Left lung (tissue), 4 donors: ENCODE measurements at regions not wholly inside any gene's neighbourhood (a gene's known extent, or its start where the extent isn't known, plus 50 kb on each side); places are given as distances from the start of the nearest gene placed in this dataset.
"Not testable (repeated sequence)": the region's sequence is repeated elsewhere in the genome, so short reads cannot be mapped to it uniquely, and the experiment has no call there.

Experiments
- ATAC-seq: fragments of 200-7000 bp; cut with Tn5 transposase; one replicate; pipeline ENCODE4 v1.9.1; 2020; ENCODE audit warnings: moderate library complexity
- DNase-seq, 4 donors: peaks; one replicate each; pipeline ENCODE4 v3.0.0-alpha.2; 2013 to 2020
- H3K27ac ChIP-seq, 2 donors: fragments of 200-600 bp; sonication (generic) in 1 of 2; one replicate each; pipeline versions ENCODE4 v1.5.0 to v1.8.0; 2020 to 2021
- H3K27me3 ChIP-seq, 2 donors: fragments of 200-600 bp; sonication (generic) in 1 of 2; one replicate each; pipeline versions ENCODE4 v1.5.0 to v1.8.0; 2020 to 2021
- H3K36me3 ChIP-seq, 2 donors: fragments of 200-600 bp; sonication (generic) in 1 of 2; one replicate each; pipeline versions ENCODE4 v1.5.0 to v1.8.0; 2020 to 2021
- H3K4me1 ChIP-seq, 2 donors: fragments of 200-600 bp; one replicate each; pipeline ENCODE4 v1.8.0; 2021
- H3K4me3 ChIP-seq, 2 donors: fragments of 200-600 bp; sonication (generic) in 1 of 2; one replicate each; pipeline versions ENCODE4 v1.5.0 to v1.8.0; 2020 to 2021; ENCODE audit warnings: mild to moderate bottlenecking in 1 of 2
- H3K9me3 ChIP-seq, 2 donors: fragments of 200-600 bp; sonication (generic) in 1 of 2; one replicate each; pipeline versions ENCODE4 v1.5.0 to v1.8.0; 2020 to 2021
- intact Hi-C, 2 donors: fragments of 100-400 bp; cut with DNase I; formaldehyde crosslinking; loops; one replicate each; pipeline versions ENCODE4 v1.11.2 to v1.14.2; 2022
- TF ChIP-seq, protein P1 (sequence below), 2 donors: fragments of 200-600 bp; sonication (generic) in 1 of 2; IDR thresholded peaks; one replicate each; pipeline versions ENCODE4 v1.5.0 to v1.8.0; 2021; ENCODE audit warnings: antibody characterized with exemption in 2 of 2
- donor health status: DM: no; HTN: yes; CAD: no.
- donor health status: DM: no; HTN: no; CAD: no.

DNA sequence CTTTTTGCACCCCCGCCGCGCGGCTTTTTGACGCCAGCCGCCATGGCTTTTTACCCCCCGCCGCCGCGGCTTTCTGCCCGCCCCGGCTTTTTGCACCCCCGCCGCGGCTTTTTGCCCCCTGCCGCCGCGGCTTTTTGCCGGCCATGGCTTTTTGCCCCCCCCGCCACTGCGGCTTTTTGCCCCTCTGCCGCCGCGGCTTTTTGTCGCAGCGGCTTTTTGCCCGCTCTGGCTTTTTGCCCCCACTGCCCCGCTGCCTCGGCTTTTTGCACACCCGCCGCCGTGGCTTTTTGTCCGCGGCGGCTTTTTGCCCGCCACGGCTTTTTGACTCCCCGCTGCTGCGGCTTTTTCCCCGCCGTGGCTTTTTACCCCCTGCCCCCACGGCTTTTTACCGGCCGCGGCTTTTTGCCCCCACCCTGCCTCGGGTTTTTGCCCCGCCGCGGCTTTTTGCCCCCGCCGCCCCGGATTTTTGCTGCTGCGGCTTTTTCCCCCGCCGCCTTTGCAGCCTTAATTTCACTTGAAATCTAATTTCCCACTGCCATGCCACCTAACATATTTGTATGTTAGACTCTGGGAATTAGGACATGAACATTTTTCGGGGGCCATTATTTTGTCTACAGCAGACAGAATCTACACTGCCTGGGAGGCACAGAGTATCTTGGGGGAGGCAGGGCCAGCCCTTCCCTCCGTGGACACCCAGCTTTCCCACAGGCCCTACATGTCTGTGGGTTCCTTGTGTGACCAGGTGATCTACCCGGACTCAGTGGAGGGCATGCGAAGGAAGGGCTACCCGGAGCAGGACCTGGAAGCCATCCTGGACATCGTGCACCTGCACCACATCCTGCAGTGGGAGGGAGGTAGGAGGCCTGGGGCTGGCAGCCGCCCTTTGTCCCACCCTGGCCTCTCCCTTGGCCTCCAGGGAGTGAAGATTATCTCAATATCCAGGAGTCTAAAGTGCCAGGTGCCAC lies 3031.0 kb upstream of the TEKT4 start:
- no peaks in the 10 kb centered on the region for H3K9me3 ChIP-seq
- intact Hi-C loops = no loop called here
- ATAC-seq (no peak), DNase-seq (peak in 1 of 4 donors; percentile 66)
- H3K27ac ChIP-seq = no peak overlapping the region
- TF ChIP-seq, protein P1, sequence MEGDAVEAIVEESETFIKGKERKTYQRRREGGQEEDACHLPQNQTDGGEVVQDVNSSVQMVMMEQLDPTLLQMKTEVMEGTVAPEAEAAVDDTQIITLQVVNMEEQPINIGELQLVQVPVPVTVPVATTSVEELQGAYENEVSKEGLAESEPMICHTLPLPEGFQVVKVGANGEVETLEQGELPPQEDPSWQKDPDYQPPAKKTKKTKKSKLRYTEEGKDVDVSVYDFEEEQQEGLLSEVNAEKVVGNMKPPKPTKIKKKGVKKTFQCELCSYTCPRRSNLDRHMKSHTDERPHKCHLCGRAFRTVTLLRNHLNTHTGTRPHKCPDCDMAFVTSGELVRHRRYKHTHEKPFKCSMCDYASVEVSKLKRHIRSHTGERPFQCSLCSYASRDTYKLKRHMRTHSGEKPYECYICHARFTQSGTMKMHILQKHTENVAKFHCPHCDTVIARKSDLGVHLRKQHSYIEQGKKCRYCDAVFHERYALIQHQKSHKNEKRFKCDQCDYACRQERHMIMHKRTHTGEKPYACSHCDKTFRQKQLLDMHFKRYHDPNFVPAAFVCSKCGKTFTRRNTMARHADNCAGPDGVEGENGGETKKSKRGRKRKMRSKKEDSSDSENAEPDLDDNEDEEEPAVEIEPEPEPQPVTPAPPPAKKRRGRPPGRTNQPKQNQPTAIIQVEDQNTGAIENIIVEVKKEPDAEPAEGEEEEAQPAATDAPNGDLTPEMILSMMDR (IDR thresholded peaks at IDR 0.05) = no peak
- H3K4me1 ChIP-seq = no peaks in the 10 kb centered on the region
- no peaks in the 10 kb centered on the region for H3K36me3 ChIP-seq
- H3K4me3 ChIP-seq = no peak overlapping the region
- H3K27me3 ChIP-seq = peaks cover 13 to 42% of the 10 kb centered on the region in 2 donors

DNA sequence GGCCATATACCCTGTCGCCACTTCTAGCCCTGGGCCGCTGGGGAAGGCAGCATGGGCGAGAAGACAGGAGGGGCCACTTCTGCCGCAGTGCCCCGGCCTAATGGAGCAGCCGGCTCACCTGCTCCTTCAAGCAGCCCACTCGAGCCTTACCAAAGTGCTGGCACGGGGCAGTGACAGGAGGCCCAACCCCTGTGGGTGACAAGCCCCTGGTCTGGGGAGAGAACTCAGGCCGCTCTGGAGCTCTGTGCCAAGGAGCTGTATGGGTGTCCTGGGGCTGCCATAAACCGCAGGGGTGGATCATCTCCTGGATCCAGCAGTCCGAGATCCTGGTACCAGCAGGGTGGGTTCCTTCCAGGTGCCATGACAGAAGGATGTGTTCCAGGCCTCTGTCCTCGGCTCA lies 3029.0 kb upstream of the TEKT4 start:
- H3K27ac ChIP-seq, DNase-seq, H3K9me3 ChIP-seq, H3K4me1 ChIP-seq, intact Hi-C loops, H3K4me3 ChIP-seq, H3K36me3 ChIP-seq, ATAC-seq: not testable (repeated sequence)
- H3K27me3 ChIP-seq = peaks cover 13 to 42% of the 10 kb centered on the region in 2 donors

DNA sequence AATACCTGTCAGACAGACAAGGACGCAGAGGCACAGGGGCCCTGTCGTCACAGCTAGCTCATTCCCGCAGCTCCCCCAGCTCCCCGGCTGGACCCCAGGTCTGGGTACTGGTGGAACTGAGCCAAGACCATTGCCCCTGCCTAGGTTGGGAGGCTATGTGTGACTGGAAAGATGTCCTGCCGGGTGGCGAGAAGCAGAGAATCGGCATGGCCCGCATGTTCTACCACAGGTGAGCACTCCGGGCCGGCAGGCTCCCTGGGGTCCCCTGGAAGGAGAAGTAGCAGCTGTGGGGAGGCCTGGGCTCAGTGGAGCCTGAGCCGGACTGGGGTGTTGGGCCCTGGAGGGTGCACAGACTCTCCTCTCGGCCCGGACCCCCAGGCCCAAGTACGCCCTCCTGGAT lies 3028.3 kb upstream of the TEKT4 start:
- DNase-seq = peak in 1 of 4 donors; percentile 65
- H3K4me3 ChIP-seq, H3K36me3 ChIP-seq, H3K27ac ChIP-seq, ATAC-seq, H3K9me3 ChIP-seq, intact Hi-C loops, H3K4me1 ChIP-seq: not testable (repeated sequence)
- peaks cover 13 to 42% of the 10 kb centered on the region in 2 donors for H3K27me3 ChIP-seq

DNA sequence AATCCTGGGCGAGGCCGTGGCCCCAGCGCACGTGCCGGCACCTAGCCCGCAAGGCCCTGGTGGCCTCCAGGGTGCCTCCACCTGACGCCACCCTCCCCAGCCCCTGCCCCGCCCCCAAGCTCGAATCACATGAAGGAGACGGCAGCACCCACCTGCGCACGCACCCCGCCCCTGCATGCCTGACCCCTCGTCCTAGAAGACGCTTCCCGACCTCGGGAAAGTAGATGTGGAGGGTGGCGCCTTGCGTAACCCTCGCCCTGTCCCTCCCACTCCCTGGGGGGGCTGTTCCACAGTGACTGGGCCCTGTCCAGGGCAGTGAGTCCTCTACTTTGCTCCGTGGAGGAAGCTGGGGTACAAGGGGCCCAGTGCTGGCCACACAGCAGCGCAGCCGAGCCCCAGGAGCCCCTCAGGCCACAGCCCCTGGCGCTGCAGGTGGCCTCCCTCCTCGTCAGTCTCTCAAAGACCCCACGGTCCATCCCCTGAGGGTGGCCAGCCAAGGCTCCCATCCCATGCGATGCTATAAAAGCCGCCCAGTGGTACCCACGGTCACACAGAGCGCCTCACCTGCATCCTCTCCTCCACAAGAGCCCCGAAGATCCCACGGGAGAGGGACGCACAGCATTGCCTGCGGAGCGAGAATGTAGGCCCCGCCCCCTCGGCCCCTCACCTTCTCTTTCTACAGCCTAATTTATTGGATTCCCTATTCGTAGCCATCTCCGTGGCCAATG lies 3027.3 kb upstream of the TEKT4 start:
- peak in 1 of 4 donors; percentile 64 for DNase-seq
- peaks cover 13 to 42% of the 10 kb centered on the region in 2 donors for H3K27me3 ChIP-seq
- H3K27ac ChIP-seq, H3K36me3 ChIP-seq, H3K9me3 ChIP-seq, H3K4me3 ChIP-seq, ATAC-seq, H3K4me1 ChIP-seq, intact Hi-C loops: not testable (repeated sequence)

DNA sequence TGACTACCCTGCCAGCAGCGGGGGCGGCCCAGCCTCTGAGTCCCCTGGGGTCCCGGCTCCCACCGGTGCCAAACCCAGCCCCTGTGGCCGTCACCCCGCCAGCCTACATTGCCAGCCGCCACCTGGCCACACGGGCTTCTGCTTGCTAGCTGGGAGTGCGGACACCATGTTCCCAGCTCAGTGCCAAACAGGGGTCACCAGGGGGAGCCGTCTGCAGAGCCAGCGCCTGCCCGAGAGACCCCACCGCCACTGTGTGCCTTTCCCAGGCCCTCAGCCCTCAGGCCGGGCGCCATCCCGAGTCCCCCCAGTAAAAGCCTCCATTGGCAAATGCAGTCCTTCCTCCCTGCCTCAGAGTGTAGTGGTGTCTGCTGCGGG lies 3026.8 kb upstream of the TEKT4 start:
- peak in 1 of 4 donors; percentile 62 for DNase-seq
- intact Hi-C loops = not testable (repeated sequence)

DNA sequence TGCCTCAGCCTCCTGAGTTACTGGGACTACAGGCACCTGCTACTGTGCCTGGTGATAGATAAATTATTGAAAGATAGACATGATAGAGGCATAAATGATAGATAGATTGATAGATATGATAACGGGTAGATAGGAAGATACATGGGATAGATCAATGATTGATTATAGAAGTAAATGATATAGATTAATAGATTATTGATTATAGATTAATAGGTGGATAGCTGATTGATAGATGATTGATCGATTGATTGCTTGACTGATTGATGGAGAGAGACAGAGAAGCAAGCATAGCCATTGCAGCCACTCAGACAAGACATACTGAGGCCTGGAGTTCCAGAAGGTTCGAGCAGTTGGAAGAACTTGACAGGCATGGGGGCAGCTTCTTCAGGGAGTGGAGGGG lies 3024.8 kb upstream of the TEKT4 start:
- peaks cover 0 to 22% of the 10 kb centered on the region in 2 donors for H3K27me3 ChIP-seq
- H3K4me1 ChIP-seq, H3K4me3 ChIP-seq, DNase-seq, H3K9me3 ChIP-seq, H3K27ac ChIP-seq, intact Hi-C loops, H3K36me3 ChIP-seq, ATAC-seq: not testable (repeated sequence)

More for the DNA sequence above, 3026.8 kb upstream of the TEKT4 start:
- H3K4me3 ChIP-seq, H3K4me1 ChIP-seq, H3K27ac ChIP-seq, H3K9me3 ChIP-seq, H3K36me3 ChIP-seq, ATAC-seq: not testable (repeated sequence)
- H3K27me3 ChIP-seq = peaks cover 13 to 41% of the 10 kb centered on the region in 2 donors

DNA sequence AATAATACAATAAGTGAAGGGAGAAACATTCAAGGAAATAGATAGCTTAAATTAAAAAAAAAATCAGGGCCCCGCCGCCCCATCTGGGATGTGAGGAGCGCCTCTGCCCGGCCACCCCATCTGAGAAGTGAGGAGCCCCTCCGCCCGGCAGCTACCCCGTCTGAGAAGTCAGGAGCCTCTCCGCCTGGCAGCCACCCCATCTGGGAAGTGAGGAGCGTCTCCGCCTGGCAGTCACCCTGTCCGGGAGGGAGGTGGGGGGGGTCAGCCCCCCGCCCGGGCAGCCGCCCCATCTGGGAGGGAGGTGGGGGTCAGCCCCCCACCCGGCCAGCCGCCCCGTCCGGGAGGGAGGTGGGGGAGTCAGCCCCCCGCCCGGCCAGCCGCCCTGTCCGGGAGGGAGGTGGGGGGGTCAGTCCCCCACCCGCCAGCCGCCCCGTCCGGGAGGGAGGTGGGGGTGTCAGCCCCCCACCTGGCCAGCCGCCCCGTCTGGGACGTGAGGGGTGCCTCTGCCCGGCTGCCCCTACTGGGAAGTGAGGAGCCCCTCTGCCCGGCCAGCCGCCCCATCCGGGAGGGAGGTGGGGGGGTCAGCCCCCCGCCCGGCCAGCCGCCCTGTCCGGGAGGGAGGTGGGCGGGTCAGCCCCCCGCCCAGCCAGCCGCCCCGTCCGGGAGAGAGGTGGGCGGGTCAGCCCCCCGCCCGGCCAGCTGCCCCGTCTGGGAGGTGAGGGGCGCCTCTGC lies 3019.4 kb upstream of the TEKT4 start:
- ATAC-seq, H3K9me3 ChIP-seq, intact Hi-C loops, H3K36me3 ChIP-seq, H3K27ac ChIP-seq, H3K4me1 ChIP-seq, DNase-seq, H3K27me3 ChIP-seq, H3K4me3 ChIP-seq: not testable (repeated sequence)

DNA sequence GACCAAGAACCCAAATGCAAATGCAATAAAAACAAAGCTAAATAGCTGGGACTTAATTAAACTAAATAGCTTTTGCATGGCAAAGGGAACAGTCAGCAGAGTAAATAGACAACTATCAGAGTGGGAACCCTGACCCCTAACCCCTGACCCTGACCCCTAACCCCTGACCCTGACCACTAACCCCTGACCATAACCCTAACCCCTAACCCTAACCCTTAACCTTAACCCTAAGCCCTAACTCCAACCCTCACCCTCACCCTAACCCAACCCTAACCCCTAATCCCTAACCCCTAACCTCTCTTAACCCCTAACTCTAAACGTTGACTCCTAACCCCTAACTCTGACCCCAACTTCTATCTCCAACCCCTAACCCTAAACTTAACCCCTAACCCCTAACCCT lies 3014.3 kb upstream of the TEKT4 start:
- H3K4me1 ChIP-seq, H3K4me3 ChIP-seq, H3K36me3 ChIP-seq, H3K27ac ChIP-seq, H3K9me3 ChIP-seq, ATAC-seq, H3K27me3 ChIP-seq, DNase-seq, intact Hi-C loops: not testable (repeated sequence)

DNA sequence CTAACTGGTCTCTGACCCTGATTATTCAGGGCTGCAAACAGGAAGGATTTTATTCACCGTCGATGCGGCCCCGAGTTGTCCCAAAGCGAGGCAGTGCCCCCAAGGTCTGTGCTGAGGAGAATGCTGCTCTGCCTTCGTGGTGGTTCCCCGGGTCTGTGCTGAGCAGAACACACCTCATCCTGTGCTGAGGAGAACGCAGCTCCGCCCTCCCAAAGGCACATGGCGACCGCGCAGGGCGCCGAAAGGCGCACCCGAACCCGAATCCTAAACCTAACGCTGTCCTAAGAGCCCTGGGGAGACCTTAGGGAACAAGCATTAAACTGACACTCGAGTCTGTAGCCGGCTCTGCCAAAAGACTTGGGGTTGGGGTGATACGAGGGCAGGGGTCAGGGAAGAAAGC lies 3013.5 kb upstream of the TEKT4 start:
- DNase-seq = not testable (repeated sequence)

DNA sequence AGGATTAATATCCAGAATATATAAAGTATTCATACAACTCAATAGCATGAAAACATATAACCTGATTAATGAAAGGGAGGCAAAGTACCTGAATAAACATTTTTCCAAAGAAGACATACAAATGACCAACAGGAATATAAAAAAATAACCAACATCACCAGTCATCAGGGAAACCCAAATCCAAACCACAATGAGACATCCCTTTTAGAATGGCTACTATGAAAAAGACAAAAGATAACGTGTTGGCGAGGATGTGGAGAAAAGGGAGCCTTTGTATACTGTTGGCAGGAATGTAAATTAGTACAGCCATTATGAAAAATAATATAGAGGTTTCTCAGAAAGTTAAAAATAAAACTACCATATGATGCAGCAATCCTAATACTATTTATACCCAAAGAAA lies 2999.5 kb upstream of the TEKT4 start:
- H3K4me1 ChIP-seq, intact Hi-C loops, H3K27me3 ChIP-seq, H3K36me3 ChIP-seq, H3K9me3 ChIP-seq, ATAC-seq, DNase-seq, H3K4me3 ChIP-seq, H3K27ac ChIP-seq: not testable (repeated sequence)

More for the DNA sequence above, 3013.5 kb upstream of the TEKT4 start:
- H3K4me1 ChIP-seq, H3K27me3 ChIP-seq, intact Hi-C loops, ATAC-seq, H3K4me3 ChIP-seq, H3K36me3 ChIP-seq, H3K27ac ChIP-seq, H3K9me3 ChIP-seq: not testable (repeated sequence)

DNA sequence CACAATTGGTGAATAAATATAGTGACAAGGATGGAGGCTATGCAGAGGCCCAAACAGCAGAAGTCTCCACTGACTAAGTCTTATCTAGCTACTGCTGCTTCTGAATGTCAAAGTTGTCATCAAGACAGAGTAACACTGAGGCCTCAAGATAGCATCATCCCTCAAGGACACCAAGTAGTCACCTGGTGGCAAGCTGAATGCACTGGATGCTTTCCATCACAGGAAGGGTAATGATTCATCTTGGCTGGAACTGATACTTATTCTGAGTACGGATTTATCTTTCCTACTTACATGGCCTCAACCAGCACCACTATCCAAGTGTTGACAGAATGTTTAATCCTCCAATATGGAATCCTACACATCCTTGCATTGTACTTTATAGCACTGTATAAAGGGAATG lies 2997.8 kb upstream of the TEKT4 start:
- H3K9me3 ChIP-seq, ATAC-seq, H3K36me3 ChIP-seq, H3K4me3 ChIP-seq, H3K27ac ChIP-seq, DNase-seq, H3K4me1 ChIP-seq, intact Hi-C loops, H3K27me3 ChIP-seq: not testable (repeated sequence)
